CD14-positive monocyte (primary cell): ENCODE measurements at regions not wholly inside any gene's neighbourhood (a gene's known extent, or its start where the extent isn't known, plus 50 kb on each side); places are given as distances from the start of the nearest gene placed in this dataset.
A peak's percentile ranks its signal among the peaks of the same experiment; 100 is the strongest.

ENCODE experiments used
- DNase-seq, 3 donors: peaks; one replicate each; pipeline ENCODE4 v3.0.0-alpha.2; 2011 to 2022
- H2AFZ ChIP-seq: 2 replicates; pipeline ENCODE4 v1.6.0; 2012; ENCODE audit warnings: mild to moderate bottlenecking, low read depth, low read length, inconsistent platforms; ENCODE audit not compliant: insufficient read depth, poor library complexity, severe bottlenecking
- H3K27ac ChIP-seq, 2 donors: 1 replicate in 1 of 2; 2 replicates in 1 of 2; pipeline ENCODE4 v1.5.1; 2012 to 2013; ENCODE audit warnings: low read length in 2 of 2, control low read depth in 1 of 2, inconsistent platforms in 1 of 2, low read depth in 1 of 2, mild to moderate bottlenecking in 1 of 2
- H3K27me3 ChIP-seq, 2 donors: one replicate each; pipeline versions ENCODE4 v1.6.0 to v1.6.1; 2011 to 2013; ENCODE audit warnings: low read length in 2 of 2; ENCODE audit not compliant: control insufficient read depth in 2 of 2, insufficient read depth in 2 of 2
- H3K36me3 ChIP-seq, 2 donors: replicated peaks in 1 of 2; 1 replicate in 1 of 2; 2 replicates in 1 of 2; pipeline versions ENCODE4 v1.5.1 to v1.6.1; 2012 to 2013; ENCODE audit warnings: low read length in 2 of 2, control low read depth in 1 of 2, inconsistent platforms in 1 of 2, mild to moderate bottlenecking in 1 of 2; ENCODE audit not compliant: insufficient read depth in 2 of 2, control insufficient read depth in 1 of 2
- H3K4me1 ChIP-seq, 2 donors: 1 replicate in 1 of 2; 2 replicates in 1 of 2; pipeline versions ENCODE4 v1.5.1 to v1.6.1; 2012 to 2013; ENCODE audit warnings: low read length in 2 of 2, control low read depth in 1 of 2, inconsistent platforms in 1 of 2, mild to moderate bottlenecking in 1 of 2, moderate library complexity in 1 of 2; ENCODE audit not compliant: insufficient read depth in 2 of 2, control insufficient read depth in 1 of 2
- H3K4me2 ChIP-seq: replicated peaks from 2 replicates; pipeline ENCODE3; 2012; ENCODE audit warnings: low read length, moderate library complexity, mild to moderate bottlenecking; ENCODE audit not compliant: poor library complexity, severe bottlenecking; ENCODE audit errors: extremely low read depth
- H3K4me3 ChIP-seq, 3 experiments: fragments of 200-600 bp in 1 of 3; sonication (generic) in 1 of 3; replicated peaks in 1 of 3; 1 replicate in 2 of 3; 2 replicates in 1 of 3; pipeline ENCODE4 v1.5.1; 2011 to 2013; ENCODE audit warnings: low read length in 3 of 3, mild to moderate bottlenecking in 3 of 3, control low read depth in 2 of 3, low read depth in 2 of 3, inconsistent platforms in 1 of 3, moderate library complexity in 1 of 3
- H3K79me2 ChIP-seq: 2 replicates; pipeline ENCODE4 v1.6.0; 2012; ENCODE audit warnings: mild to moderate bottlenecking, control low read depth, inconsistent platforms, low read length, moderate library complexity; ENCODE audit not compliant: insufficient read depth
- H3K9ac ChIP-seq: 2 replicates; pipeline ENCODE4 v1.6.0; 2017; ENCODE audit warnings: low read length, mild to moderate bottlenecking; ENCODE audit not compliant: insufficient read depth, poor library complexity, severe bottlenecking
- H3K9me3 ChIP-seq, 2 donors: replicated peaks in 1 of 2; 1 replicate in 1 of 2; 2 replicates in 1 of 2; pipeline versions ENCODE4 v1.5.1 to v1.6.1; 2012 to 2013; ENCODE audit warnings: low read length in 2 of 2, control low read depth in 1 of 2; ENCODE audit not compliant: control insufficient read depth in 1 of 2, insufficient read depth in 1 of 2
- H4K20me1 ChIP-seq: 2 replicates; pipeline ENCODE4 v1.6.0; 2012; ENCODE audit warnings: mild to moderate bottlenecking, low read length, control low read depth, moderate library complexity; ENCODE audit not compliant: insufficient read depth
- H3K27ac Mint-ChIP-seq, 7 donors: one replicate each; pipeline ENCODE4 v1.8.0; 2020; ENCODE audit warnings: mild to moderate bottlenecking in 7 of 7, mixed read lengths in 7 of 7, moderate library complexity in 6 of 7, inconsistent platforms in 2 of 7
- H3K27me3 Mint-ChIP-seq, 3 donors: one replicate each; pipeline ENCODE4 v1.8.0; 2021 to 2022; ENCODE audit warnings: low read depth in 3 of 3, mild to moderate bottlenecking in 3 of 3, mixed read lengths in 3 of 3, moderate library complexity in 3 of 3, inconsistent platforms in 1 of 3
- H3K36me3 Mint-ChIP-seq, 2 donors: one replicate each; pipeline ENCODE4 v1.8.0; 2020; ENCODE audit warnings: mixed read lengths in 2 of 2, inconsistent platforms in 1 of 2, mild to moderate bottlenecking in 1 of 2
- H3K4me1 Mint-ChIP-seq: one replicate; pipeline ENCODE4 v1.8.0; 2020; ENCODE audit warnings: mild to moderate bottlenecking, mixed read lengths
- H3K4me3 Mint-ChIP-seq, 2 donors: one replicate each; pipeline ENCODE4 v1.8.0; 2020; ENCODE audit warnings: mild to moderate bottlenecking in 2 of 2, mixed read lengths in 2 of 2, moderate library complexity in 1 of 2
- H3K9me3 Mint-ChIP-seq, 7 donors: one replicate each; pipeline ENCODE4 v1.8.0; 2020 to 2022; ENCODE audit warnings: mixed read lengths in 7 of 7, mild to moderate bottlenecking in 6 of 7, moderate library complexity in 6 of 7, inconsistent platforms in 2 of 7
- CTCF ChIP-seq: fragments of 200-600 bp; IDR thresholded peaks from one replicate; pipeline ENCODE4 v1.8.0; 2022; ENCODE audit warnings: antibody characterized with exemption, mild to moderate bottlenecking
- WGBS: methylation state at CpG from one replicate; pipeline ENCODE4 v1.1.5; 2013; ENCODE audit warnings: missing lambda C conversion rate; ENCODE audit not compliant: insufficient coverage; 5-methylcytosine and 5-hydroxymethylcytosine counted together
- intact Hi-C, 2 donors: fragments of 100-400 bp; cut with micrococcal nuclease; formaldehyde crosslinking; loops; one replicate each; pipeline versions ENCODE4 v1.15.0 to v1.15.1; 2023

- H3K27ac ChIP-seq: no peak overlapping the region
- Mint-ChIP-seq H3K4me1 (peaks cover 2% of the 10 kb centered on the region), H3K36me3 (no peaks in the 10 kb centered on the region), H3K27me3 (peaks cover 1 to 5% (median 4%) of the 10 kb centered on the region in 3 donors), H3K9me3 (peaks cover 0 to 2% (median 0%) of the 10 kb centered on the region in 7 donors), H3K27ac (no peak overlapping the region), H3K4me3 (no peak overlapping the region)
- H3K4me2 ChIP-seq: no peak overlapping the region
- WGBS: 94% methylated on average over 6 of the region's 9 CpGs
- no peak for DNase-seq
- H3K4me1 ChIP-seq: no peaks in the 10 kb centered on the region
- TF ChIP-seq CTCF: no peak
- no peaks in the 10 kb centered on the region for H3K79me2 ChIP-seq
- H4K20me1 ChIP-seq: no peaks in the 10 kb centered on the region
- intact Hi-C loops: no loop called here
- H3K9me3 ChIP-seq: no peaks in the 10 kb centered on the region
- no peaks in the 10 kb centered on the region for H3K36me3 ChIP-seq
- no peaks in the 10 kb centered on the region for H3K27me3 ChIP-seq
- H2AFZ ChIP-seq: no peak overlapping the region
- H3K4me3 ChIP-seq: no peak overlapping the region
- no peak overlapping the region for H3K9ac ChIP-seq
Measured at GRCh38 chr9:90956026-90956810, 154.6 kb downstream of the SYK start.

- Histone ChIP-seq H3K36me3 (no peaks in the 10 kb centered on the region), H3K79me2 (no peaks in the 10 kb centered on the region), H3K4me2 (no peak overlapping the region), H2AFZ (no peak overlapping the region), H4K20me1 (no peaks in the 10 kb centered on the region), H3K9ac (no peak overlapping the region), H3K4me1 (no peaks in the 10 kb centered on the region), H3K27ac (no peak overlapping the region), H3K27me3 (no peaks in the 10 kb centered on the region), H3K4me3 (no peak overlapping the region), H3K9me3 (no peaks in the 10 kb centered on the region)
- TF ChIP-seq CTCF: no peak
- WGBS: no CpG with 5 or more reads among the region's 2 CpGs
- Mint-ChIP-seq H3K9me3 (peaks cover 4 to 8% (median 6%) of the 10 kb centered on the region in 7 donors), H3K27me3 (peaks cover 1 to 10% (median 6%) of the 10 kb centered on the region in 3 donors), H3K27ac (peak overlapping the region in 1 of 7 donors; percentile 22), H3K36me3 (no peaks in the 10 kb centered on the region), H3K4me1 (peaks cover 3% of the 10 kb centered on the region), H3K4me3 (peak overlapping the region in 1 of 2 donors; percentile 2)
- DNase-seq: no peak
- intact Hi-C loops: no loop called here
Measured at GRCh38 chr9:90958328-90958727, 156.7 kb downstream of the SYK start.
